Embryonic facial prominence (tissue), 1 donor: ENCODE measurements at regions not wholly inside any gene's neighbourhood (a gene's known extent, or its start where the extent isn't known, plus 50 kb on each side); places are given as distances from the start of the nearest gene placed in this dataset.

Experiments
- DNase-seq: peaks from one replicate; pipeline ENCODE4 v3.0.0-alpha.2; 2016; ENCODE audit errors: extremely low spot score

DNA sequence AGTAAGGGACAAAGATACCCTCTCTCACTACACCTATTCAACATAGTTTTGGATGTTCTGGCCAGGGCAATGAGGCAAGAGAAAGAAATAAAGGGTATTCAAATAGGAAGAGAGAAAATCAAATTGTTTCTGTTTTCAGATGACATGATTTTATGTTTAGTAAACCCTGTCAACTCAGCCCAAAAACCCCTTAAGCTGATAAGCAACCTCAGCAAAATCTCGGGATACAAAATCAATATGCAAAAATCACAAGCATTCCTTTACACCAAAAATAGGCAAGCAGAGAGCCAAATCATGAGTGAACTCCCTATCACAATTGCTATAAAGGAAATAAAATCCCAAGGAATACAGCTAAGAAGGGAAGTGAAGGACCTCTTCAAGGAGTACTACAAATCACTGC lies 1130.7 kb upstream of the PIK3C3 start:
- DNase-seq, result no peak

DNA sequence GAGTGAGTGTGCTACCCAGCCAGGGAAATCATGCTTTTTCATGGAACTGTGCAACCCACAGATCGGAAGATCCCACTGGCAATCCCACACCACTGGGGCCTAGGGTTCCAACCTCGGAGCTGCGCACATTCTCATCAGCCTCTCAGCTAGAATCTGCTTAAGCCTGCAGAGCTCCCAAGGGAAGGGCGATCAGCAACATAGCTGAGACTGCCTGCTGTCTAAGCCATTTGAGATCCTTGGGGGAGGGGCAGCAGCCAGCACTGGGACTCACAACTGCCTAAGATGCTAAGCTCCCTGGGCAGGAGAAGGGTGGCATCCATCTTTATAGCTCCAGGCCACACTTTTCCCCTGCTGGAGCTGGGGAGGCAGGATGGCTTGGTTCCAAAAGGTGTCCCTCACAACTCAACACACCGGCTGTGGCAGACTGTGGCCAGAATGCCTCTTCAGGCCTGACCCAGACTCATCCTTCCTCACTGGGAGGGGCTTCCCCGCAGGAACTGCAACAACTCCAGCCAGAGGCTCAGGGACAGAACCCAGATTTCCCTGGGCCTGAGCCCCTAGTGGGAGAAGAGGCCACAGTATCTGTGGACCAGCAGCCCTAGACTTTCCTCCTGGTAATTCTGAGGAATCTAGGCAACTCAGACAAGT lies 1133.3 kb upstream of the PIK3C3 start:
- no peak for DNase-seq

DNA sequence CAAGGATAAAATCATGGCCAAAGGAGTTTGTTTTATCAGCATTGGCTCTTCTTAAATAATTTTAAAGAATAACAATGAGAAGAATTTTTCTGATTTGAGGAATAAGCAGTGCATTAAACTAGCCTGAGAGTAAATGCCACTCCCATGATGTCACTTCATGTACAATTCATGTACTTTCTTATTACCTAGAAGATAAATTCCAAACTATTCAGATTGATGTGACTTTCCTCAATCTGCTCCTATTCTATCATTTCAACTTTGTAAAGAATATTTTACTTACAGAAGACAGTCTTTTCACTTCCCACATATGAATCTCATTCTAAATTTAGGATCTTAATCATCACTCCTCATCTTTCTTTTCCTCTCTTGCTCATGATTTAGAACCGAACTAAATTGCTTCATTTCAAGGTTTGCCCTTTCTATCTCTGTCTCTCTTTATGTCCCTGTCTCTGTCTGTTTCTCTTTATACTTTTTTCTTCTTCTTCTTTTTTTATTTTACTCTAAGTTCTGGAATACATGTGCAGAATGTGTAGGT lies 1142.0 kb upstream of the PIK3C3 start:
- DNase-seq, result no peak

DNA sequence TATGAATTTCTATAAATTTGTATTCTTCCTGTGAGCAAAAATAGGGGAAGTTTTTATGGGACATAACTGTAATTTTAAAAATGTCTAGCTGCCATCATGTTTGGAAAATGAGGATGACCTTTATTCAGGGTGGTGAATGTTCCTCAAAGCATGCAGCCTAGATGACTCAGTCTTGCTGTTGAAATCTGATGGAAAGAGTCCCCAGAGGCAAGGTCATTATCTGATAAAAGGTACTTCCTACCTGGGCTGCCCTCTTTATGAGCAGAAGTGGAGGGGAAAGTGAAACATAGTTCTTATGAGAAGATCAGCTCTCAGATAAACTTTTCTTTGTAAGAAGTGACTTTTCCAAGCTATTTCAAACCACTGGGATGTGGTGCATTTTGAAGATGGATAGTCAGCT lies 1144.7 kb upstream of the PIK3C3 start:
- no peak for DNase-seq

DNA sequence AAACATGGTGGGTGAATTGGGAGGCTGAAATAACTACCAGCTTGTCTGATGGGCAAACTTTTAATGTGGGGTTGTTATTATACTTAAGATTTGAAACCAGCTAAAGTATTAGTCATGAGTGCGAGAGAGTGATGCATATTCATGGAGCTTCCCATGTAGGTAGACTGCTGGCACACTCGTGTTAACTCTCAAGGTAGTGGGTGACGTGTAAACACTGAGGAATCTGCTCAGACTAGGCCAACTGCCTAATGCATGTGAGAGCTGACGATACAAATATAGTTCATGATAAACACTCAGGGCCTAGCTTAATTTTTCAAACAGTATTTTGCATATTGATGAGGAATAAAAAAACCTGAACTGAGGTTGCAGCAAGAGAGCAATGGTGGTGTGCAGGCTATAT lies 1165.7 kb upstream of the PIK3C3 start:
- DNase-seq, result no peak

DNA sequence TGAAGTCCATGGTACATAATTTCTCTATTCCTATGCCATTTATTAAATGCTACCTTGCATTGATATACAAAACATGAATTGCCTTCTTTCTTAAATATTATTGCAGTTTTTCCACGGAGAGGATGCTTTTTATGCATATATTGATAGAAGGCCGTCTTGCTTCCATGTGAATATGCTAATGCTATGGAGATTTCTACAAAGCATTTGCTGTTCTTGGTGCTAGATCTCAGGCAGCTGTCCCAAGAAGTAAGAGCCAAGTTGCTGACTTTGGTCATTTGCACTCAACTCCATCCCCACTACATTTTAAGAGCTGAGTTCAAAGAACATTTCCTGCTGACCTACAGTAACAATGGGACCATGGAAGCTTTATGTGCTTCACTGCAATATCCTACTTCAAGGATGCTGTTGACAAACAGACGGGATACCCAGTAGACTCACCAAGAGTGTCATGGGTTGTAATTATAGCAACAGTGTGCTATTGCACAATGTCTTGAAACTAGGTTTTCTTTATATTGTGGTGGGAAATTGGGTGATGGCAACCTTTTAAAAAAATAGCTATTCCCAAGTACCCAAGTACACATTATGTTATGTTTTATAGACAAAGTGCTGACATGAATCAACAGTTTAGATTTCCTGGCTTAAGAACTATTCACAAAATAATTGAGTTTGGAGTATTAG lies 1172.4 kb upstream of the PIK3C3 start:
- no peak for DNase-seq

DNA sequence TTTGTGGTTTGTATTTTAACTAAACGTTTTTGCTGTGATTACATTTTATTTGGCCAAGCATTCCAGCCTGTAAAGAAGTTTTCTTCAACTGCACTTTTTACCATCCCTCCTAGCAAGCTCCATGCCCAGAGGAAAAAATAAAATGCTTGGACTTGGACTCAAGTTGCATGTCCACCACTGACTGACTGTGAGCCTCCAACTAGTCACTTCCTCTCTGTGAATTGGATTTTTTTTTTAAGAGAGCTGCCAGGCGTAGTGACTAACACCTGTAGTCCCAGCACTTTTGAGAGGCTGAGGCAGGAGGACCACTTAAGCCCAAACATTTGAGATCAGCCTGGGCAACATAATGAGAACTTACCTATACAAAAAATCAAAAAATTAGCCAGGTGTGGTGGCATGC lies 1185.2 kb upstream of the PIK3C3 start:
- DNase-seq, result no peak

DNA sequence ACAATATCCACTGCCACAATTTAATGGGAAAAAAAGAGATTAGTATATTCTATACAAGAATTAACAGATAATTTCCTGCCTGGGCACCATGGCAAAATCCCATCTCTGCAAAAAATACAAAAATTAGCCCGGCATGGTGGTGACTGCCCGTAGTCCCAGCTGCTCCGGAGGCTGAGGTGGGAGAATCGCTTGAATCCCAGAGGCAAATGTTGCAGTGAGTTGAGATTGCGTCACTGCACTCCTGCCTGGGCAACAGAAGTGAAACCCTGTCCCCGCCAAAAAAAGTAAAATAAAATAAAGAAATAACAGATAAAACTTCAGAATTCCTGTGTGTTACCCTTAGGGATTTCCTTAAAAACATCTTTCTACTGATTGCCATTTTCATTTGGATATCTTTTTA lies 1194.8 kb upstream of the PIK3C3 start:
- no peak for DNase-seq

DNA sequence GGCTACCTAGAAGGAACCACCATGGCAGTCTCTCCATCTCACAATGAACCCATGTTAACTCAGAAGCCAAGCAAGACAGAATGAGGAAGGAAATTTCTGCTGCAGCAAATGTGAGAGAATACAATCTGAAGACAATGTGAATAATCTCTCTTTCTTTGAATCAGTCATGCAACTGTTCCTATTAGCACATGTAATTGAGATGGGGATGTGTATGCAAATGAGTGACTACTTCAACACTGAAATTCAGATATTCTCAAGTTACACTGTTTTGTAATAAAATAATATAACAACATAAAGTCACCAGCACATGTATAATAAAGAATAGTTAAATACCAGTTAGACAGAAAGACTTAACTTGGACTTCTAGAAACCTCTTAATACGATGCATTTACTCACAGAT lies 1200.6 kb upstream of the PIK3C3 start:
- DNase-seq, result no peak

DNA sequence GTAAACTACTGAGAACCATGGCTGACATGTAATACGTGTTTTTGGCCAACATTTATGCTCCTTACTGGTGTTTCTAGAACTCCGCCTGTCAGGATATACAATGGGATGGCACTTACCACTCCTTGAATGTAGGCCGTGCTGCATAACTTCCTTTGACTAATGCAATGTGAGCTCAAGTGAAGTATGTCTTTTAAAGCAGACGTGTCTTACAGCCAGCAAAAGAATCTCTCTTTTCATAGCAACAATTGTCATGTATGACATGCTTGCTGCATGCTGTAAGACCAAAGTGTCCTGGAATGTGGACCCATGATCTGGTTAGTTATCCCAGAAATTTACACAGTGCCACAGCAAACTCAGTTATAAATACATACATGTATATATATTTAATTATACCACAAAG lies 1202.7 kb upstream of the PIK3C3 start:
- no peak for DNase-seq

DNA sequence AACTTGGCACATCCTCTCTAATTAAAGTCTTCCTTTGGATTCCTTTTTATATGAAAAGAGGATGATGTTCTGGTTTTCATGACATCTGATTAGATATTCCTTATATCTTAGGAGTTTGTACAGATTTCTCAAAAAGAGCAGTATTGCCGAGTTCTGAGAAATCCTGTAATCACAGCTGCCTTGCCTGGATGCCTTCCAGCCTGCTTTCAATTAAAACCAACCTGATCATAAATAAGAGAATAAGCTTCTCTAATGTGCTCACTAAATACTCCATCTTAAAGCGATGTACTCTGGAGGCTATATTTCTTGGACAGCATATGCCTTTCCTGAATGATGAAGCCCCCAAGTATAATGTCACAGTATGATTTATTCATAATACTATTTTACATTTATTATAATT lies 1203.8 kb upstream of the PIK3C3 start:
- DNase-seq, result no peak

DNA sequence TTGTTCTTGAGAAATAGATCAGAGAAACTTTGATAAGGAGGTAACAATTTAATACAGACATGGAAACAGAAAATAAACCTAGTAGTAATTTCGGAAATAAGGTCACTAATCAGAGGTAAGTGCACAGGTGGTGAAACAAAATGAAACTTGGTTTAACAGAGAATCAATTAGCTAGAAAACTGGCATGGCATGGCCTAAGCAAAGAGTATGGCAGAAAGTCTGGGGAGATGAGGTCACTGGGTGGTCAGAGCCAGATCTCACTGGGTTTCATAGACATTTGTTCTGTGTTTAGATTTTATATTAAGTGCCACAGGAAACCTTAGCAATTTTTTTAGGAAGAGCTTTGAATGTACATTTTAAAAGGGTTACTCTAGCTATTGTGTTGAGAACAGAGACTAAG lies 1216.0 kb upstream of the PIK3C3 start:
- no peak for DNase-seq

DNA sequence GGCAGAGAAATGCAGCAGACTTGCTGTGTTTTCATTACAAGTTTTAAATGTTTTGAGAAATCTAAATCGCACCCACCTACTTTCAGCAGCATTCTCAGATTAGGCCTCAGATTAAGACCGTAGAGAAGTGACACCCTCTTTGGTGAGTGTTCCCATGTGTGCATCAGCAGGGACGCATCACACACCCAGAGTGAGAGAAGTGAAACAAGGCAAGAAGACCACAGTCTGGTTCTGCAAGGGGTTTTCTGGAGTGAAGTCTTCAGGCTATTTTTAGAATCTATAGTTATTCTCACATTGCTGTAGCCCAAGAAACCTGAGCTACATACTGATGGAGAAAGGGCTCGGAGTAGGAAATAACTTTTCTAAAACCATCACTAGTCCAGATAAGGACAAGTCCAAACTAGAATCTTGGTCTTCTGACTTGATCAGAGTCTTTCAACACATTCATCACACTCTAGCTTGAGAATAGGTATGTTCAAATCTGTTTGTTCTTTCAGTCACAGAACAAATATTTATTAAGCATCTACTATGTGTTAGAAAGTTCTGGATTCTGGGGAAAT lies 1216.6 kb upstream of the PIK3C3 start:
- no peak for DNase-seq

DNA sequence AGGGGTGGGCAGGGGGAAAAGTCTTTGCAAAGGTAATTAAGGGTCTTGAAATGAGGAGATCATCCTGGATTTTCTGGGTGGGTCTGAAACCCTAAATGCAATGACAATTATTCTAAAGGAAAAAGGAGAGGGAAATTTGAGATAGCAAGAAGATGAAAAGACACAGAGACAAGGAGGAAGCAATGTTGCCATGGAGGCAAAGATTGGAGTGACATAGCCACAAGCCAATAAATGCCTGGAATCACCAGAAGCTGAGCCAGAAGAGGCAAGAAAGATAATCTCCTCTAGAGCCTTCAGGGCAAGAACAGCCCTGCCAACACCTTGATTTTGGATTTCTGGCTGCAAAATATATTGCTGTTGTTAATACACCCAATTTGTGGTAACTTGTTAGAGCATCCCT lies 1246.3 kb upstream of the PIK3C3 start:
- no peak for DNase-seq

DNA sequence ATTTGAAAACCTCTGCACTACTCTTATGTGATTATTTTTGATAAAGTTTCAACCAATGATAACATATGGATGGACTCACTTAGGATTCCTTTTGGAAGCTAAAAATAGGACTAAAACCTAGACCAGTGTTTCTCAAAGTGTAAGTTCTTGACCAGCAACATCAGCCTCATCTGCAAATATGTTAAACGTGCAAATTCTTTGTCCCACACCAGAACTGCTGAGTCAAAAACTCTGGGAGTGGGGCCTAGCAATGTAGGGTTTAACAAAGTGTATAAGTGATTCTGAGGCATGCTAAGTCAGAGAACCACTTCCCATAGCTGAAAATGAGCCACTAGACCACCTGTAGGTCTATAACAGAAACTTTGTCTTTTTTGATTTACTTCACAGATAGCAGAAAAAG lies 1247.2 kb upstream of the PIK3C3 start:
- no peak for DNase-seq

DNA sequence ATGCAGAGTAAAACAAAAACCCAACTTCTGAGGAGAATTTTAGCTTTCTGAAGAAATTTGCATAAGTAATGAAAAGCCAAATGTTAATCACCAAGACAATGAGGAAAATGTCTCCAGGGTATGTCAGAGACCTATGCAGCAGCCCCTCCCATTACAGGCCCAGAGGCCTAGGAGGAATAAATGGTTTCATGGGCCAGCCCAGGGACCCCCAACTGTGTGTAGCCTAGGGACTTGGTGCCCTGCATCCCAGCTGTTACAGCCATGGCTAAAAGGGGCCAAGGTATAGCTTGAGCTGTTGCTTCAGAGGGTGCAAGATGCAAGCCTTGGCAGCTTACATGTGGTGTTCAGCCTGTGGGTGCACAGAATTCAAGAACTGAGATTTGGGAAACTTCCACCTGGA lies 1256.9 kb upstream of the PIK3C3 start:
- DNase-seq, result no peak

DNA sequence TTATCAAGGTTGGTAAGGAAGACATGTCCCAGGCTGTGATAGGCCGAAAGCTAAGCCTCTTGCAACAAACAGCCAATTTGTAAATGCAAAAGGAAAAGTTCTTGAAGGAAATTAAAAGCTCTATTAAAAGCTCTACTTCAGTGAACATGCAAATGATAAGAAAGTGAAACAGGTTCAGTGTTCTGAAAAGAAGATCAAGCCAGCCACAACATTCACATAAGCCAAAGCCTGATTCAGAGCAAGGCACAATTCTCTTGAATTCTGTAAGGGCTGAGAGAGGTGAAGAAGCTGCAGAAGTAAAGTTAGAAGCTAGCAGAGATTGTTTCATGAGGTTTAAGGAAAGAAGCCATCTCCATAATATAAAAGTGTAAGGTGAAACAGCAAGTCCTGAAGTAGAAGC lies 1259.5 kb upstream of the PIK3C3 start:
- no peak for DNase-seq

DNA sequence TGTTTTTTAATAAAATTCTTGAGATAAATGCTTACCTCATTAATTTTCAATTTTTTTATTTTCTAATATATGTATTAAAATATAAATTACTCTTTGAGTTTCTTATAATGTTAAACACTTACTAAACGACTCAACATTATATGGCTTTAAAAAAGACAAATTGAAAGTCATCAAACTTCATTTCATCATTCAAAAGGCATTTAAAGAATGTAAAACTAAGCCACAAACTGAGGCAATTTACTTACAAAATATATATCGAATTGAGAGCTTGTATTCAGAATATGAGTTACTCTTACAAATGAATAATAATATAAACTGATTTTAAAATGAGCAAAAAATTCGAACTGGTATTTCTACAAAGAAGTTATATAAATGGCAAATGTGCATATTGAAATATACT lies 1262.2 kb upstream of the PIK3C3 start:
- DNase-seq, result no peak

DNA sequence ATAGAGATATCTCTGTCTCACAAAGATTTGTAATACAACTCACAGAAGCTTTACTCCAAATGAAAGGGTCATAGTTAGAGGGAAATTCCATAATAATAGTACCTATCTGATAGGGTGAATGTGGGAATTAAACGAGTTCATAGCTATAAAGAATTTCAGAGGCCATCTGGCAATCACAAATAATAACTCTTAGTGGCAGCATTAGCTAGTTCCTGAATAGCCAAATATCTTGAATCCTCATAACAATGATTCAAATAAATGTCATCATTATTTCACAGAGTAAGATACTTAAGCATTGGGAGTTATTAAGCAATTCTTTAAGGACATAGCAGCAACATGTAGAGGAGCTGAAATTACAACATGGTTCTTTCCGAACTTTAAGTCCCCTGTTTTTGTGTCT lies 1265.0 kb upstream of the PIK3C3 start:
- no peak for DNase-seq

DNA sequence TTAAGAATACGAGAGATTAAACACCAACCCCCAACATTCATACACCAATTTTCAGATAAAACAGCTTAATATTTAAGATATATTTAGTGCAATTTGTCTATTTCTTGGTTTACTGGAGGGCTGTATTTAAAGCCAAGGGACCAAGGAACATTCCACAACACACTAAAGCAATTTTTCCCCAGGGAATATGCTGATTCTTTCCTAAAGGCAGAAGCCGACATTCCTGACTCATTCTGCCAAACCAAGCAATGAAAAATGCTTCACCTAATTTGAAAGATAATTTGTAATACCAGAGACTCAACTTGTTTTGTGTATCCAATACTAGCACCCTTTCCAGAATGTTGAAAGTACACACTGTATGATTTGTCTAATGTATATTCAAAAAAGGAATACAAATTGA lies 1267.6 kb upstream of the PIK3C3 start:
- no peak for DNase-seq

DNA sequence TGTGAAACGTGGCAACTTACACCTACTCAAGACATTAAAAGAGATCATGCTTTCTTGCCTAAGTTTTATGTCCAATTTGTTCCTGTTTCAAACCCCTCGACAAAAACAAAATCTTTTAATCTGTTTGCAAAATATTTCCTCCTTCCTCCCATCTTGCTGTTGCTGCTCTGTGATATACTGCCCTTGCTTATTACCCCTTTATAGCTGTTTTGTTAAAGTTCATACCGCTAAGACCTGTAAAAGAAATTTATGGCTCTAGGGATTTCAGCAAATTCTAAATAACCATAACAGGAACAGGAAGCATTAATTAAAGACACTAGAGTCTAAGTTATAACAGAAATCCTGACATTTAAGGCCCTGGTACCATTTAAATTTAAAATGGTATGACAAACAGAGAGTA lies 1268.2 kb upstream of the PIK3C3 start:
- DNase-seq, result no peak

DNA sequence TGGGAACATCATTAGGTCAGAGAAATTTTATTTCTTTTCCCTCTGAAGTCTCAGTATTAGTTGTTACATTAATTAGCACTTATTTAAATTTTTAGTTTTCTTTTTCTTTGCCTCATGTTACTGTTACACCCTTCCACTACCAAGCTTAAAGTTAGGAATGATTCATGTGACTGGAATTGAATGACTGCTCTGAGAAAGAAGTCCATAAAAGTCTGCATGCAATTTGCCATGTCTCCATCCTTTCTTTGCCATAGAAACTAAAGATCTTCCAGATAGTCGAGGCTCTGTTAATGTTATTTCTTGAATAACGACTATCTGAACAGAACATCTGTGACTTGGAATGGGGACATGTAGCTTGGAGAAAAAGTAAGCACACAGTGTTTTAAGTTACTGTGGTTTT lies 1269.8 kb upstream of the PIK3C3 start:
- no peak for DNase-seq

DNA sequence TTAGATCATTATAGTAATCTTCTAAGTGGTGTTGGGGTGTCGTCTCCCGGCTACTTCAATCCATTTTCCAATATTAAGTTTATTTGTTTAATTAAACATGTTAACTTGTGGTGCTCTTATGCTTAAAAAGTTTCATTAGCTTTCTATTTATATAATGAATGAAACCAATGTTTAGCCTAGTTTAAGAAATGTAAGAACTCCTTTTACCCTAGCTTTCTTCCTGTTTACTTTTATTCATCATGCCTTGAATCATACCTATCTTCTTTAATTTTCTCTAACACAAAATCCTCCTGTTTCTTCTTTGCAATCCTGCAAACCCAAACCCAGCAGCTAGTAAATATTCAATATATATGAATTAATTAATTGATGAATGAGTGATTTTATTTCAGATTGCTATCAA lies 1276.7 kb upstream of the PIK3C3 start:
- DNase-seq, result no peak
